ENCODE measurements at regions not wholly inside any gene's neighbourhood (a gene's known extent, or its start where the extent isn't known, plus 50 kb on each side); places are given as distances from the start of the nearest gene placed in this dataset.

- H3K4me1 Mint-ChIP-seq: peaks cover 58% of the 10 kb centered on the region
- H3K27me3 Mint-ChIP-seq: no peaks in the 10 kb centered on the region
- H3K9me3 Mint-ChIP-seq (ENCODE audit: low read depth): peaks cover 4% of the 10 kb centered on the region
- no peak overlapping the region for H3K4me3 Mint-ChIP-seq
- no peaks in the 10 kb centered on the region for H3K36me3 Mint-ChIP-seq (ENCODE audit: low read depth)
- H3K27ac Mint-ChIP-seq: no peak overlapping the region
- ATAC-seq (peak; percentile 18), DNase-seq (peak; percentile 70)
- ChIA-PET POLR2A (no interaction called here), CTCF (interaction anchor here (0.6 kb wide), 1 partner anchor 131 kb away, joined by 3 read pairs; no protein-coding TSS in a partner anchor)
- intact Hi-C loops (cut with DNase I, micrococcal nuclease): no loop called here
These were observed 500.4 kb downstream of the SHQ1 start for GRCh38 chr3:72347819-72348319.

GRCh38 chr3:72346526-72346926 lies 501.7 kb downstream of the SHQ1 start:
- DNase-seq (no peak), ATAC-seq (peak; percentile 37)
- Mint-ChIP-seq H3K9me3 (ENCODE audit: low read depth) (peaks cover 4% of the 10 kb centered on the region), H3K27ac (no peak overlapping the region), H3K27me3 (no peaks in the 10 kb centered on the region), H3K4me1 (peaks cover 68% of the 10 kb centered on the region), H3K36me3 (ENCODE audit: low read depth) (no peaks in the 10 kb centered on the region), H3K4me3 (no peak overlapping the region)
- ChIA-PET POLR2A (no interaction called here), CTCF (interaction anchor here (0.6 kb wide), 1 partner anchor 880 kb away, joined by 3 read pairs; no protein-coding TSS in a partner anchor)
- intact Hi-C loops (cut with DNase I, micrococcal nuclease): no loop called here

GRCh38 chr3:72345980-72346379 lies 502.3 kb downstream of the SHQ1 start:
- Mint-ChIP-seq H3K4me1 (peaks cover 72% of the 10 kb centered on the region), H3K27me3 (no peaks in the 10 kb centered on the region), H3K4me3 (no peak overlapping the region), H3K36me3 (ENCODE audit: low read depth) (no peaks in the 10 kb centered on the region), H3K9me3 (ENCODE audit: low read depth) (peaks cover 4% of the 10 kb centered on the region), H3K27ac (no peak overlapping the region)
- intact Hi-C loops (cut with DNase I, micrococcal nuclease): no loop called here
- CTCF ChIA-PET: interaction anchor here (1.0 kb wide), 1 partner anchor 61 kb away, joined by 7 read pairs; no protein-coding TSS in a partner anchor
- no peak for DNase-seq
- POLR2A ChIA-PET: no interaction called here
- ATAC-seq: no peak

- Mint-ChIP-seq H3K4me3 (no peak overlapping the region), H3K4me1 (peaks cover 77% of the 10 kb centered on the region), H3K36me3 (ENCODE audit: low read depth) (no peaks in the 10 kb centered on the region), H3K27ac (peak overlapping the region; percentile 33), H3K9me3 (ENCODE audit: low read depth) (peaks cover 4% of the 10 kb centered on the region), H3K27me3 (no peaks in the 10 kb centered on the region)
- no peak for DNase-seq
- CTCF ChIA-PET: interaction anchor here (1.0 kb wide), 1 partner anchor 60 kb away, joined by 7 read pairs; no protein-coding TSS in a partner anchor
- POLR2A ChIA-PET: interaction anchor here (0.6 kb wide), 1 partner anchor 138 kb away, joined by 4 read pairs; no protein-coding TSS in a partner anchor
- intact Hi-C loops (cut with DNase I, micrococcal nuclease): no loop called here
- ATAC-seq: no peak
These were observed 502.9 kb downstream of the SHQ1 start for GRCh38 chr3:72345237-72345878.

GRCh38 chr3:72344647-72345046 lies 503.6 kb downstream of the SHQ1 start:
- H3K9me3 Mint-ChIP-seq (ENCODE audit: low read depth): peaks cover 4% of the 10 kb centered on the region
- CTCF ChIA-PET: no interaction called here
- H3K27me3 Mint-ChIP-seq: no peaks in the 10 kb centered on the region
- H3K4me3 Mint-ChIP-seq: no peak overlapping the region
- H3K4me1 Mint-ChIP-seq: peaks cover 77% of the 10 kb centered on the region
- no peak for DNase-seq
- no peaks in the 10 kb centered on the region for H3K36me3 Mint-ChIP-seq (ENCODE audit: low read depth)
- ATAC-seq: no peak
- H3K27ac Mint-ChIP-seq: no peak overlapping the region
- intact Hi-C loops (cut with DNase I, micrococcal nuclease): no loop called here
- POLR2A ChIA-PET: interaction anchor here (0.6 kb wide), 1 partner anchor 138 kb away, joined by 4 read pairs; no protein-coding TSS in a partner anchor

- ATAC-seq (no peak), DNase-seq (no peak)
- H3K27me3 Mint-ChIP-seq: no peaks in the 10 kb centered on the region
- no peaks in the 10 kb centered on the region for H3K36me3 Mint-ChIP-seq (ENCODE audit: low read depth)
- peaks cover 3% of the 10 kb centered on the region for H3K9me3 Mint-ChIP-seq (ENCODE audit: low read depth)
- H3K4me1 Mint-ChIP-seq: peaks cover 77% of the 10 kb centered on the region
- no peak overlapping the region for H3K4me3 Mint-ChIP-seq
- CTCF ChIA-PET: interaction anchor here (0.6 kb wide), 1 partner anchor 483 kb away, joined by 3 read pairs; no protein-coding TSS in a partner anchor
- intact Hi-C loops (cut with DNase I, micrococcal nuclease): no loop called here
- H3K27ac Mint-ChIP-seq: peak overlapping the region; percentile 56
- POLR2A ChIA-PET: no interaction called here
These were observed 504.0 kb downstream of the SHQ1 start for GRCh38 chr3:72344236-72344635.

- Mint-ChIP-seq H3K4me1 (peaks cover 71% of the 10 kb centered on the region), H3K27me3 (no peaks in the 10 kb centered on the region), H3K9me3 (ENCODE audit: low read depth) (no peaks in the 10 kb centered on the region), H3K27ac (peak overlapping the region; percentile 25), H3K36me3 (ENCODE audit: low read depth) (no peaks in the 10 kb centered on the region), H3K4me3 (no peak overlapping the region)
- ATAC-seq (peak; percentile 37), DNase-seq (peak; percentile 63)
- intact Hi-C loops (cut with DNase I, micrococcal nuclease): no loop called here
- CTCF ChIA-PET: no interaction called here
- POLR2A ChIA-PET: no interaction called here
These were observed 505.2 kb downstream of the SHQ1 start for GRCh38 chr3:72343078-72343477.

GRCh38 chr3:72342450-72342849 lies 505.8 kb downstream of the SHQ1 start:
- ATAC-seq (no peak), DNase-seq (no peak)
- no peaks in the 10 kb centered on the region for H3K27me3 Mint-ChIP-seq
- H3K4me1 Mint-ChIP-seq: peaks cover 65% of the 10 kb centered on the region
- POLR2A ChIA-PET: interaction anchor here (0.6 kb wide), 1 partner anchor 60 kb away, joined by 5 read pairs; no protein-coding TSS in a partner anchor
- H3K36me3 Mint-ChIP-seq (ENCODE audit: low read depth): no peaks in the 10 kb centered on the region
- peak overlapping the region; percentile 25 for H3K27ac Mint-ChIP-seq
- CTCF ChIA-PET: no interaction called here
- H3K9me3 Mint-ChIP-seq (ENCODE audit: low read depth): no peaks in the 10 kb centered on the region
- no peak overlapping the region for H3K4me3 Mint-ChIP-seq
- intact Hi-C loops (cut with DNase I, micrococcal nuclease): no loop called here

GRCh38 chr3:72341920-72342319 lies 506.3 kb downstream of the SHQ1 start:
- H3K27me3 Mint-ChIP-seq: no peaks in the 10 kb centered on the region
- H3K4me3 Mint-ChIP-seq: no peak overlapping the region
- H3K36me3 Mint-ChIP-seq (ENCODE audit: low read depth): no peaks in the 10 kb centered on the region
- no peaks in the 10 kb centered on the region for H3K9me3 Mint-ChIP-seq (ENCODE audit: low read depth)
- ATAC-seq (no peak), DNase-seq (no peak)
- CTCF ChIA-PET: interaction anchor here (0.6 to 0.9 kb wide), 2 partner anchors 368 to 411 kb away, joined by 3 read pairs; no protein-coding TSS in a partner anchor
- H3K4me1 Mint-ChIP-seq: peaks cover 60% of the 10 kb centered on the region
- intact Hi-C loops (cut with DNase I, micrococcal nuclease): no loop called here
- H3K27ac Mint-ChIP-seq: peak overlapping the region; percentile 40
- POLR2A ChIA-PET: interaction anchor here (0.6 kb wide), 1 partner anchor 60 kb away, joined by 5 read pairs; no protein-coding TSS in a partner anchor

GRCh38 chr3:72341380-72341770 lies 506.9 kb downstream of the SHQ1 start:
- peaks cover 54% of the 10 kb centered on the region for H3K4me1 Mint-ChIP-seq

GRCh38 chr3:72340476-72341379 lies 507.5 kb downstream of the SHQ1 start:
- Mint-ChIP-seq H3K9me3 (ENCODE audit: low read depth) (no peaks in the 10 kb centered on the region), H3K4me3 (no peak overlapping the region), H3K27me3 (no peaks in the 10 kb centered on the region), H3K27ac (no peak overlapping the region), H3K4me1 (peaks cover 48% of the 10 kb centered on the region), H3K36me3 (ENCODE audit: low read depth) (no peaks in the 10 kb centered on the region)
- no peak for DNase-seq
- POLR2A ChIA-PET: no interaction called here
- no peak for ATAC-seq
- intact Hi-C loops (cut with DNase I, micrococcal nuclease): no loop called here
- CTCF ChIA-PET: interaction anchor here (0.6 to 0.9 kb wide), 3 partner anchors 274 to 442 kb away, joined by 3 read pairs; no protein-coding TSS in a partner anchor

More at GRCh38 chr3:72341380-72341770, 506.9 kb downstream of the SHQ1 start:
- DNase-seq (no peak), ATAC-seq (no peak)
- intact Hi-C loops (cut with DNase I, micrococcal nuclease): no loop called here
- Mint-ChIP-seq H3K9me3 (ENCODE audit: low read depth) (no peaks in the 10 kb centered on the region), H3K27ac (peak overlapping the region; percentile 40), H3K36me3 (ENCODE audit: low read depth) (no peaks in the 10 kb centered on the region), H3K4me3 (no peak overlapping the region), H3K27me3 (no peaks in the 10 kb centered on the region)
- CTCF ChIA-PET: interaction anchor here (0.6 to 0.9 kb wide), 4 partner anchors 273 to 443 kb away, joined by 3 read pairs; no protein-coding TSS in a partner anchor
- POLR2A ChIA-PET: no interaction called here
